Karpas-422 (cell line): ENCODE measurements at regions not wholly inside any gene's neighbourhood (a gene's known extent, or its start where the extent isn't known, plus 50 kb on each side); places are given as distances from the start of the nearest gene placed in this dataset.
"Not testable (repeated sequence)": the region's sequence is repeated elsewhere in the genome, so short reads cannot be mapped to it uniquely, and the experiment has no call there.

Experiments used
- DNase-seq: peaks from one replicate; pipeline ENCODE4 v3.0.0-alpha.2; 2015
- H2AFZ ChIP-seq: fragments of 200-600 bp; sonication (generic); 2 replicates; pipeline ENCODE4 v1.6.1; 2014; ENCODE audit warnings: antibody characterized with exemption, low read length, mixed read lengths
- H3K27ac ChIP-seq: fragments of 200-600 bp; sonication (generic); 2 replicates; pipeline ENCODE4 v1.5.1; 2014; ENCODE audit warnings: mild to moderate bottlenecking, low read length, moderate library complexity
- H3K27me3 ChIP-seq: fragments of 200-600 bp; sonication (generic); 2 replicates; pipeline ENCODE4 v1.6.1; 2014; ENCODE audit warnings: low read length, mixed read lengths
- H3K36me3 ChIP-seq: fragments of 200-600 bp; sonication (generic); 2 replicates; pipeline ENCODE4 v1.6.1; 2014; ENCODE audit warnings: low read length, mixed read lengths; ENCODE audit not compliant: insufficient read depth
- H3K4me1 ChIP-seq: fragments of 200-600 bp; sonication (generic); 2 replicates; pipeline ENCODE4 v1.6.1; 2014; ENCODE audit warnings: mild to moderate bottlenecking, low read length, mixed read lengths
- H3K4me2 ChIP-seq: fragments of 200-600 bp; sonication (generic); 2 replicates; pipeline ENCODE4 v1.6.1; 2014; ENCODE audit warnings: low read length, low read depth, mild to moderate bottlenecking; ENCODE audit not compliant: poor library complexity, severe bottlenecking
- H3K4me3 ChIP-seq: fragments of 200-600 bp; sonication (generic); 2 replicates; pipeline ENCODE4 v1.5.1; 2014; ENCODE audit warnings: mild to moderate bottlenecking, antibody characterized with exemption, low read length, mixed read lengths
- H3K79me2 ChIP-seq: fragments of 200-600 bp; sonication (generic); 2 replicates; pipeline ENCODE4 v1.6.1; 2014; ENCODE audit warnings: mild to moderate bottlenecking, low read length, mixed read lengths
- H3K9ac ChIP-seq: fragments of 200-600 bp; sonication (generic); 2 replicates; pipeline ENCODE4 v1.6.0; 2014; ENCODE audit warnings: low read length
- H3K9me2 ChIP-seq: fragments of 200-600 bp; sonication (generic), shearing (Covaris generic); replicated peaks from 2 replicates; pipeline ENCODE4 v1.6.0; 2014; ENCODE audit warnings: mild to moderate bottlenecking, low read length, moderate library complexity; ENCODE audit not compliant: insufficient read depth
- H3K9me3 ChIP-seq: fragments of 300-700, 200-600 bp; sonication (generic); 2 replicates; pipeline ENCODE4 v1.6.1; 2014; ENCODE audit warnings: low read length, mixed read lengths
- H4K20me1 ChIP-seq: fragments of 200-600 bp; sonication (generic); 2 replicates; pipeline ENCODE4 v1.6.1; 2014; ENCODE audit warnings: mild to moderate bottlenecking, antibody characterized with exemption, low read length, low read depth; ENCODE audit not compliant: insufficient read depth

- H3K27ac ChIP-seq, H3K4me2 ChIP-seq, H3K4me1 ChIP-seq, DNase-seq, H3K36me3 ChIP-seq, H3K9ac ChIP-seq, H4K20me1 ChIP-seq, H3K9me3 ChIP-seq, H2AFZ ChIP-seq, H3K4me3 ChIP-seq, H3K9me2 ChIP-seq, H3K27me3 ChIP-seq, H3K79me2 ChIP-seq: not testable (repeated sequence)
Measured at GRCh38 chr20:51922812-51923211, 120.5 kb upstream of the SALL4 start.

DNA sequence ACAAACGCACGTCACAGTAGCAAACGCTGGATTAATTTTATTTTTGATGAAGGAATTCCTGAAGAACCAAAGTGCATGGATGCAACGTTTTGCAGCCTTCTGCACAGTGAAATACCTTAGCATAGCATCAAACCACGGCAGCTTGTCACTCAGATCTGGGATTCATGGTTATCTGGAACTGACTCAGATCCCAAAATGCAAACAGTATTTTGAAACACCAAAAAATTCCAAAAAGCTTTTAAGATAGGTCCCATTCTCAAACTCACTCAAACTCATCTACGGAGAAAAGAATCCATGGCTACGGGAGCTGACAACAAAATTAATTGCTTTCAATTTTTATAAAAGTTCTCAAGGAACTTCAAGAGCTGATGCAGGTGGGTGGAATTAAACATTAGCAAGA is 116.2 kb upstream of the SALL4 start:
- H3K4me2 ChIP-seq: no peak overlapping the region
- DNase-seq: no peak
- H3K27ac ChIP-seq: no peak overlapping the region
- no peaks in the 10 kb centered on the region for H3K36me3 ChIP-seq
- no peaks in the 10 kb centered on the region for H3K79me2 ChIP-seq
- H3K9me3 ChIP-seq: no peaks in the 10 kb centered on the region
- no peaks in the 10 kb centered on the region for H3K27me3 ChIP-seq
- no peak overlapping the region for H2AFZ ChIP-seq
- no peaks in the 10 kb centered on the region for H4K20me1 ChIP-seq
- no peaks in the 10 kb centered on the region for H3K9me2 ChIP-seq
- no peaks in the 10 kb centered on the region for H3K4me1 ChIP-seq
- H3K9ac ChIP-seq: no peak overlapping the region
- no peak overlapping the region for H3K4me3 ChIP-seq

DNA sequence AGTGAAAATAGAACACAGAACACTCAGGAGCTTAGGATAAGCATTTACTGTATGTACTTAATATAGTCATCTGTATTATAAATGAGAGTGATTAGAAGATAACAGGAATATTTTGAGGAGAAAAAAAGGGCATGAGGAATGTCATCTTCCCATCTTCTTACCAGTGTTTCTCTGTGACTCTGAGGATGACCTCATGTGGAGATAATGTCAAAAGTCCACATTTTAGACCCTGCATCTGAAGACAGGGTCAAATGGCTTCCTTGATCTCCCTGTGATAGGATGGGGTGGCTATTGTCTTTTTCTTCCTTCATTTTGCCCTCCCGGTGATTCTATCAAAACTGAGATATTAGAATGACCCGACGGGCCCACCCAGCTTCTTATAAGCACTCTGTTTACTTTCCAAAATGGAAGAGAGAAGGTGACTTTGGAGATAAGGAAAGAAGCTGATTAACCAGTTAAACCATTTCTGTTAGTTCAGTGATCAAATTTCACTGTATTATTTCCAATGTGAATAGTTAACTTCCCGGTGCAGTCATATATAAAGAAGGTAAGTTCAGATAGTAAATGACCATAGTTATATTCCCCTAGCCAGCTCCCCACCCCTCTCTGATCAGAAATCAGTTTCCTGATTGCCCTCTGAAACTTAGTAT is 115.7 kb upstream of the SALL4 start:
- no peaks in the 10 kb centered on the region for H4K20me1 ChIP-seq
- no peaks in the 10 kb centered on the region for H3K4me1 ChIP-seq
- H3K27me3 ChIP-seq: no peaks in the 10 kb centered on the region
- no peak overlapping the region for H2AFZ ChIP-seq
- no peak overlapping the region for H3K4me2 ChIP-seq
- H3K27ac ChIP-seq: no peak overlapping the region
- H3K9me2 ChIP-seq: no peaks in the 10 kb centered on the region
- H3K4me3 ChIP-seq: no peak overlapping the region
- no peaks in the 10 kb centered on the region for H3K36me3 ChIP-seq
- no peak for DNase-seq
- no peaks in the 10 kb centered on the region for H3K9me3 ChIP-seq
- H3K9ac ChIP-seq: no peak overlapping the region
- no peaks in the 10 kb centered on the region for H3K79me2 ChIP-seq

DNA sequence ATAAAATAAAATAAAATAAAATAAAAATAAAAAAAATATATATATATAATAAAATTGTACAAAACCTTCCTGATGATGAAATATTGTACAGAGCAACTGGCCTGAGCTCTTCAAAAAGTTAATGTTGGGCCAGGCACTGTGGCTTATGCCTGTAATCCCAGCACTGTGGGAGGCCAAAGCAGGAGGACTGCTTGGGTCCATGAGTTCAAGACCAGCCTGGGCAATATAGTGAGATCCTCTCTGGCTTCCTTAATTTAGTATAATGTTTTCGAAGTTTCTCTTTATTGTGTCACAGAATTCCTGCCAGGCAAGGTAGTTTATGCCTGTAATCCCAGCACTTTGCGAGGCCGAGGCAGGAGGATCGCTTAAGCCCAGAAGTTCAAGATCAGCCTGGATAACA is 113.9 kb upstream of the SALL4 start:
- Histone ChIP-seq H3K27ac (no peak overlapping the region), H3K4me2 (no peak overlapping the region), H3K4me3 (no peak overlapping the region), H2AFZ (no peak overlapping the region), H3K9me3 (no peaks in the 10 kb centered on the region), H3K9ac (no peak overlapping the region), H3K9me2 (no peaks in the 10 kb centered on the region), H3K36me3 (no peaks in the 10 kb centered on the region), H3K27me3 (no peaks in the 10 kb centered on the region), H4K20me1 (no peaks in the 10 kb centered on the region), H3K79me2 (no peaks in the 10 kb centered on the region), H3K4me1 (no peaks in the 10 kb centered on the region)
- DNase-seq: no peak

- no peaks in the 10 kb centered on the region for H3K4me1 ChIP-seq
- H3K27ac ChIP-seq: no peak overlapping the region
- H3K36me3 ChIP-seq: no peaks in the 10 kb centered on the region
- no peak overlapping the region for H3K4me2 ChIP-seq
- no peak overlapping the region for H3K4me3 ChIP-seq
- no peaks in the 10 kb centered on the region for H3K9me2 ChIP-seq
- no peaks in the 10 kb centered on the region for H3K9me3 ChIP-seq
- no peak for DNase-seq
- H2AFZ ChIP-seq: no peak overlapping the region
- H3K9ac ChIP-seq: no peak overlapping the region
- H3K27me3 ChIP-seq: no peaks in the 10 kb centered on the region
- H3K79me2 ChIP-seq: no peaks in the 10 kb centered on the region
- no peaks in the 10 kb centered on the region for H4K20me1 ChIP-seq
Measured at GRCh38 chr20:51914758-51915157, 112.4 kb upstream of the SALL4 start.

GRCh38 chr20:51910321-51911050 is 108.2 kb upstream of the SALL4 start:
- Histone ChIP-seq H3K4me2 (no peak overlapping the region), H3K27me3 (no peaks in the 10 kb centered on the region), H3K9ac (no peak overlapping the region), H3K36me3 (no peaks in the 10 kb centered on the region), H2AFZ (no peak overlapping the region), H3K9me2 (no peaks in the 10 kb centered on the region), H3K4me1 (no peaks in the 10 kb centered on the region), H3K27ac (no peak overlapping the region), H3K79me2 (no peaks in the 10 kb centered on the region), H3K4me3 (no peak overlapping the region), H4K20me1 (no peaks in the 10 kb centered on the region), H3K9me3 (no peaks in the 10 kb centered on the region)
- no peak for DNase-seq

GRCh38 chr20:51906679-51907078 is 104.4 kb upstream of the SALL4 start:
- no peaks in the 10 kb centered on the region for H4K20me1 ChIP-seq
- no peak for DNase-seq
- no peak overlapping the region for H3K4me2 ChIP-seq
- H3K79me2 ChIP-seq: no peaks in the 10 kb centered on the region
- H3K27me3 ChIP-seq: no peaks in the 10 kb centered on the region
- H2AFZ ChIP-seq: no peak overlapping the region
- H3K4me3 ChIP-seq: no peak overlapping the region
- no peaks in the 10 kb centered on the region for H3K36me3 ChIP-seq
- no peaks in the 10 kb centered on the region for H3K9me2 ChIP-seq
- no peak overlapping the region for H3K9ac ChIP-seq
- H3K4me1 ChIP-seq: no peaks in the 10 kb centered on the region
- H3K27ac ChIP-seq: no peak overlapping the region
- no peaks in the 10 kb centered on the region for H3K9me3 ChIP-seq

GRCh38 chr20:51906049-51906448 is 103.7 kb upstream of the SALL4 start:
- Histone ChIP-seq H3K36me3 (no peaks in the 10 kb centered on the region), H3K9me2 (no peaks in the 10 kb centered on the region), H3K27me3 (no peaks in the 10 kb centered on the region), H3K9me3 (no peaks in the 10 kb centered on the region), H3K79me2 (no peaks in the 10 kb centered on the region), H4K20me1 (no peaks in the 10 kb centered on the region), H2AFZ (no peak overlapping the region), H3K4me3 (no peak overlapping the region), H3K27ac (no peak overlapping the region), H3K4me1 (no peaks in the 10 kb centered on the region), H3K9ac (no peak overlapping the region), H3K4me2 (no peak overlapping the region)
- no peak for DNase-seq
